ENCODE measurements at regions not wholly inside any gene's neighbourhood (a gene's known extent, or its start where the extent isn't known, plus 50 kb on each side); places are given as distances from the start of the nearest gene placed in this dataset.
"Not testable (repeated sequence)": the region's sequence is repeated elsewhere in the genome, so short reads cannot be mapped to it uniquely, and the experiment has no call there.

DNA sequence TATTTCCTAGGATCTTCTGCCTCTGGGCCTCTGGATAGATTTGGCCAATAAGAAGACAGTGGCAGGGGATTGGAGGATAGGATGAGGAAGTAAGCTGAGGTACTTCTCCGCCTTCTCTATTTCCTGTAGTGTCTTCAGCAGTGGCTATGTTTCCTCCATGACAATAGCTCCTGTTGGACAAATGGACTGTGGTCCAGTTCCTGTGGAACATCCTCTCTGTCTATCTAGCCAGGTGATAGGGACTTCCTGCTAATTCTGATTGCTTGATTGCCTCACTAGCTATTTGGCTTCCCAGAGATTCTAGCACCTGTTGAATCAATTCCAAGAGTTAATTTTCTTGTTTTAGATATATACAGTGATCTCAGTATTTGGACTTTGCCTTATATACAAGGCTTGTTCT is 456.2 kb upstream of the NECTIN3 start:
- Histone ChIP-seq H3K4me1 (ENCODE audit: insufficient read depth, low read length) (no peaks in the 10 kb centered on the region), H3K27me3 (ENCODE audit: insufficient read depth, low read length) (no peaks in the 10 kb centered on the region), H3K4me3 (ENCODE audit: low read length) (no peak overlapping the region), H3K9me3 (ENCODE audit: low read depth, low read length) (no peaks in the 10 kb centered on the region)

- H3K9me3 ChIP-seq (ENCODE audit: low read depth, low read length) = no peaks in the 10 kb centered on the region
- peaks cover 2% of the 10 kb centered on the region for H3K27me3 ChIP-seq (ENCODE audit: insufficient read depth, low read length)
- no peaks in the 10 kb centered on the region for H3K4me1 ChIP-seq (ENCODE audit: insufficient read depth, low read length)
- H3K4me3 ChIP-seq (ENCODE audit: low read length) = no peak overlapping the region
These were observed 452.9 kb upstream of the NECTIN3 start for GRCh38 chr3:110618512-110619226.

GRCh38 chr3:110620118-110620517 is 451.5 kb upstream of the NECTIN3 start:
- Histone ChIP-seq H3K4me1 (ENCODE audit: insufficient read depth, low read length) (no peaks in the 10 kb centered on the region), H3K4me3 (ENCODE audit: low read length) (no peak overlapping the region), H3K27me3 (ENCODE audit: insufficient read depth, low read length) (peaks cover 2% of the 10 kb centered on the region), H3K9me3 (ENCODE audit: low read depth, low read length) (no peaks in the 10 kb centered on the region)

DNA sequence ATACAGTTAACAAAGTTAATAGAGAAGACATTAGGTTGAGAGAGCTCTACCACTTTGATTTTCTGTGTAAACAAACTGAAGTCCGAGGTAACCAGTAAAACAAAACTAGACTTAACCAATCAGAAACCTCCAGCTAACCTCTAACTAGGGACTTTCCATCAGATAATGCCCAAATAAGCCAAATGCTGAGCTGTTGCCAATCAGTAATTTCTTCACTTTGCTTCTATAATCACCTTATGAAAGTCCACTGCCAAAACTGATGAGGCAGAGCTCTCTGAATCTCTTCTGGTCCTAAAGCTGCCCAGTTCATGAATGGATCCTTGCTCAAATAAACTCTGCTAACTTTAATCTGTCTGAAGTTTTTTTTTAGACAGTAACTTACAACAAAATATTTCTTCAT is 448.0 kb upstream of the NECTIN3 start:
- Histone ChIP-seq H3K9me3 (ENCODE audit: low read depth, low read length) (no peaks in the 10 kb centered on the region), H3K4me3 (ENCODE audit: low read length) (no peak overlapping the region), H3K4me1 (ENCODE audit: insufficient read depth, low read length) (no peaks in the 10 kb centered on the region), H3K27me3 (ENCODE audit: insufficient read depth, low read length) (peaks cover 2% of the 10 kb centered on the region)

DNA sequence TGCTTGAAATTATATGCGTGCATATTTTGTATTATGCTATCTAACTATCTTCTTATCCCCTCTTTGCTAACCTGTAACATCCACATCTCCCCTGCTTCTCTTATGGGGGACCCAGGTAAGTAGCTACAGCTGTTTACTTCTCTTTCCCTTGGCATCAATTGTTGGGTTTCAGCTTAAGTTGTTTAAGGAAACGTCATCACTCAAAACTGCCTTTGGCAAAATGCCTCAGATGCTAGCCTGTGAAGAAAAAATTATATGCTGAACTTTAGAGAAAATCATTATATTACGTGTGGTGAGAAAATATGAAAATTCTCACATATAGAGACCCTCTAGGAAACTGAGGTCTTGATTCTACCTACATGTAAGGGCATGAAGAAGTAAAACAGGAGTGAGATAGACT is 447.0 kb upstream of the NECTIN3 start:
- no peaks in the 10 kb centered on the region for H3K4me1 ChIP-seq (ENCODE audit: insufficient read depth, low read length)

GRCh38 chr3:110625201-110625747 is 446.3 kb upstream of the NECTIN3 start:
- Histone ChIP-seq H3K9me3 (ENCODE audit: low read depth, low read length) (no peaks in the 10 kb centered on the region), H3K27me3 (ENCODE audit: insufficient read depth, low read length) (peaks cover 2% of the 10 kb centered on the region), H3K4me3 (ENCODE audit: low read length) (no peak overlapping the region), H3K4me1 (ENCODE audit: insufficient read depth, low read length) (no peaks in the 10 kb centered on the region)

More for the DNA sequence above, 447.0 kb upstream of the NECTIN3 start:
- Histone ChIP-seq H3K4me3 (ENCODE audit: low read length) (no peak overlapping the region), H3K27me3 (ENCODE audit: insufficient read depth, low read length) (peaks cover 2% of the 10 kb centered on the region), H3K9me3 (ENCODE audit: low read depth, low read length) (no peaks in the 10 kb centered on the region)

DNA sequence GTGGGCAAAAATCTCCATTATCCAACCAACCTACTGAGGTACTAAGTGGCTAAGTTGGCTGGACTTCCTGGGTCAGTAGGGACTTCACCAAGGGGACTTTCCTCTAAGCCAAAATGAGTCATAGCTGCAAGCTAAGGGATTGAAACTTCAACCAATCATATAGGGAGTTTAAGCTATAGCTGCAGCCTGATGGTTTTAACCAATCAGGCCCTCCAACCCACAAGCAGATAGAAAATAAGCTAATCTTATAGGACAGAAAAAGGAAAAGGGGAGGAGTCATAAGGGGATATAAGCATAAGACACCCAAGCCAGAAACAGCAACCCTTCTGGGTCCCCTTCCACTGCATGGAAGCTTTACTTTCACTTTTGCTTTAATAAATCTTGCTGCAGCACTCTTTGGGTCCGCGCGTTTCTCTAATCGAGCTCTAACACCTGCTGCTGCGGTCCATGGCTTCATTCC is 444.9 kb upstream of the NECTIN3 start:
- H3K27me3 ChIP-seq (ENCODE audit: insufficient read depth, low read length); H3K9me3 ChIP-seq (ENCODE audit: low read depth, low read length); H3K4me1 ChIP-seq (ENCODE audit: insufficient read depth, low read length): not testable (repeated sequence)
- peak overlapping the region; percentile 1 for H3K4me3 ChIP-seq (ENCODE audit: low read length)

GRCh38 chr3:110628650-110629301 is 442.8 kb upstream of the NECTIN3 start:
- H3K9me3 ChIP-seq (ENCODE audit: low read depth, low read length) = no peaks in the 10 kb centered on the region
- no peak overlapping the region for H3K4me3 ChIP-seq (ENCODE audit: low read length)
- H3K27me3 ChIP-seq (ENCODE audit: insufficient read depth, low read length) = no peaks in the 10 kb centered on the region
- no peaks in the 10 kb centered on the region for H3K4me1 ChIP-seq (ENCODE audit: insufficient read depth, low read length)

DNA sequence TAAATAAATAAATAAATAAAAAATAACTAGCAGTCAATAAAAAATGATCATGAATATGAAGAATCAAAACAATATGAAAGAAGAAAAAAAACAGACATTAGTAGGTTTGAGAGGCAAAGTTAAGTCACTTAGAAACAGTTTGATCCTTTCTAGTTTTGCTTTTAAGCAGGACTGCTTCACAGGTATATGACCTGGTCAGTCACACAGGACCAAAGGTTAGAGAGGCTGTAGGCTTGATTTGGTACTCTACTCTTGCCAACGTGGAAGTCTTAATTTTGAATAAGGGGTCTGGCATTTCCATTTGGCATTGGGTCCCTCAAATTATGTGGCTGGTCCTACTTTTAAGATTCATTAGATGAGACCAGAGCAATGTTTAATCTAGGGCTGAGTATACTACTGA is 441.7 kb upstream of the NECTIN3 start:
- Histone ChIP-seq H3K9me3 (ENCODE audit: low read depth, low read length) (no peaks in the 10 kb centered on the region), H3K27me3 (ENCODE audit: insufficient read depth, low read length) (no peaks in the 10 kb centered on the region), H3K4me3 (ENCODE audit: low read length) (no peak overlapping the region), H3K4me1 (ENCODE audit: insufficient read depth, low read length) (no peaks in the 10 kb centered on the region)

DNA sequence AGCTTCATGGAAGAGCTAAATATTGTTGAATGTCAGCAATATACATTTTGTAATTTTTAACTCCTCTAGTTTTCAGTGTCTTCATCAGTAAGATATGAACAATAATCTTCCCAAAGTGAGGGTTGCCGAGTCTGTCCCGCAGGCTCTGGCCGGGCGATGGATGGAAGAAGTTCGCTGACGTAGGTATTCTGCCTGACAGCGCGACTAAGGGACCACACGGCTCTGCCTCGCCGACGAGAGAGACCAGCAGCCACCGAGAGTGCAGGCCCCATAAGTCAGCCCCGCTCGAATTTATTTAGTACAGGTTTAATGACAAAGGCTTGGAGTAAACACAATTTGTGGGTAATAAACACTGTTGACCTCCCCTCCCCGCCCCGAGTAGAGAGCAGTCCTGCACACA is 427.4 kb upstream of the NECTIN3 start:
- H3K9me3 ChIP-seq (ENCODE audit: low read depth, low read length) = no peaks in the 10 kb centered on the region
- H3K4me1 ChIP-seq (ENCODE audit: insufficient read depth, low read length) = no peaks in the 10 kb centered on the region
- no peaks in the 10 kb centered on the region for H3K27me3 ChIP-seq (ENCODE audit: insufficient read depth, low read length)
- H3K4me3 ChIP-seq (ENCODE audit: low read length) = no peak overlapping the region

- H3K9me3 ChIP-seq (ENCODE audit: low read depth, low read length) = no peaks in the 10 kb centered on the region
- no peaks in the 10 kb centered on the region for H3K27me3 ChIP-seq (ENCODE audit: insufficient read depth, low read length)
- no peaks in the 10 kb centered on the region for H3K4me1 ChIP-seq (ENCODE audit: insufficient read depth, low read length)
- H3K4me3 ChIP-seq (ENCODE audit: low read length) = no peak overlapping the region
These were observed 425.6 kb upstream of the NECTIN3 start for GRCh38 chr3:110646055-110646454.

DNA sequence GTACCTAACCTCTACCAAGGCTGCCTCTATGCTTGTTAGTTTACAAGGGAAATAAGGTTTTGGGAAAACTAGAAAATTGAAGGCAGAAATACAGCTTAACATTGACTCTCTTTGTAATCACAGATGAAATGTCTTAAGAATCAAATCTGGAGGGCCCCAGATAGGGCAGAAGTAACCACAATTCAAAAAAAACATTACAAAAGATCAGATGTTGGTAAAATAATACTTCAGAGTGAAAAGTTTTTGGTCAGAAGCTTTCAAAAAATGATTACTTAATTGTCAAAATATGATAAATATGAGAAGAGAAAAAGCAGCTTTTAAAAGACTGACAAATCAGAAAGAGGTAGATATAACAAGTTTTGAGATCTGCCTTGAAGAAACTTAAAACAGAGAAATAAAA is 425.1 kb upstream of the NECTIN3 start:
- H3K4me1 ChIP-seq (ENCODE audit: insufficient read depth, low read length) = no peaks in the 10 kb centered on the region

DNA sequence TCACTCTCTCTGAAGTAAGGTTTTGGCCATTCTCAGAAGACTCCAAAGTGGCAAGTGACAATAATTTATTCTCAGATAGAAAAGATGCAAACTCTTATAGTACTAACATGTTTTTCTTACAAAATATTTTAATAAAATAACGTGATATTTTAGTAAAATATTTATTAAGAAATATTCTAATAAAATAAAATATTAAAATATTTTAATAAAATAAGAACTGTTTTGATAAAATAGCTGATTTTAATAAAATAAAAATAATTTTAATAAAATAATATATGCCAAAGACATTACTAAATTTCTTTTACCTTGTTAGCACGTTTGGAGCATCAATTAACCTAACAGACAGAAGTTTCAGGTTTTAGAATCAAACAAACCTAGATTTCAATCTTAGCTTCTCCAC is 424.0 kb upstream of the NECTIN3 start:
- H3K9me3 ChIP-seq (ENCODE audit: low read depth, low read length) = no peaks in the 10 kb centered on the region
- no peaks in the 10 kb centered on the region for H3K27me3 ChIP-seq (ENCODE audit: insufficient read depth, low read length)
- no peak overlapping the region for H3K4me3 ChIP-seq (ENCODE audit: low read length)
- no peaks in the 10 kb centered on the region for H3K4me1 ChIP-seq (ENCODE audit: insufficient read depth, low read length)

More for the DNA sequence above, 425.1 kb upstream of the NECTIN3 start:
- no peak overlapping the region for H3K4me3 ChIP-seq (ENCODE audit: low read length)
- H3K27me3 ChIP-seq (ENCODE audit: insufficient read depth, low read length) = no peaks in the 10 kb centered on the region
- H3K9me3 ChIP-seq (ENCODE audit: low read depth, low read length) = no peaks in the 10 kb centered on the region

DNA sequence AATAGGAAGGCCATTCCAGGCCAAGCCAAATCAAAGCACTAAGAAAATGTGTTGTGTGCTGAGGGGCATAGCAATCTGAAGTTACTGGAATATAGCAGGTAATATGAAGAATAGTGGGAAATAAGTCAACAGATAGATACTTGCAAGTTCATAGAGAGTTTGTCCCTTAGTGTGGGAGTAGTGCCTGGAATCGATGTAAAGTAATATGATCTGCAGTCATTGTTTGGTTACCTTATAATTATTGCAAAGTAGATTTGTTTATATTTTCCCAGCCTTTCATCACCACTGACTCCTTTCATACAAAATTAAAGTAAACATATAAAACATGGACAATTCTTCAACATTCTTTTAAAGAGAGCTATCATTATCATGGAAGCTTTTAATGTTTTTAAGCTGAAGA is 420.9 kb upstream of the NECTIN3 start:
- no peaks in the 10 kb centered on the region for H3K4me1 ChIP-seq (ENCODE audit: insufficient read depth, low read length)
- no peaks in the 10 kb centered on the region for H3K9me3 ChIP-seq (ENCODE audit: low read depth, low read length)
- H3K4me3 ChIP-seq (ENCODE audit: low read length) = no peak overlapping the region
- H3K27me3 ChIP-seq (ENCODE audit: insufficient read depth, low read length) = no peaks in the 10 kb centered on the region

DNA sequence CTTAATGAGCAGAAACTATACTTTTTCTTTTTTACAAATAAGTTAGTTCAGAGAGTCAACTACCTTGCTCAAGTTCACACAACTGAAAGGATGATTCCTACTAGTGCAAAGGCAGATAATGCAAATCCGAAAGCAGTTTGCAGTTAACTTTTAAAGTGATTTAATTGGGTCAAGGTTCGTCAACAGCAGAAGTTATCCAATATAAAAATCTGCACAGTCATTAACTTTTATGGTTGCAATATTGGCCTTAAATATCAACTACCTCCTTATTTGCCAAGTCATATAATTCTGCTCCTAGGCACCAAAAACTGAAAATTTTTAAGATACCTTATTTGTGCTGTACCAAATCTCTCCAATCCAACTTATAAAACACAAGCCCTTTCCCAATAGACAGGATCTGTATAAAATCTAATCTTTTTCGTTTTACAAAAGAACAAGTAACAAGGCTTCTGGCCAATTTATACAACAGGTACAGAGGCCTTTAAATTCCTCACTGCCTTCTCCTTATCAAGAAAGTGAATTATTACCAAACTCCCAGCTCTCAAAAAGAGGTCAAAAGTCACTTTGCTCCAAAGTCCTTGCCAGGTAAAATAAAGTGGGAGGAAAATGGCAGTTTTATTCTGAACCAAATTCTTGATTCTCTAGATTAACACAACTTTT is 416.6 kb upstream of the NECTIN3 start:
- Histone ChIP-seq H3K27me3 (ENCODE audit: insufficient read depth, low read length) (no peaks in the 10 kb centered on the region), H3K9me3 (ENCODE audit: low read depth, low read length) (no peaks in the 10 kb centered on the region), H3K4me1 (ENCODE audit: insufficient read depth, low read length) (no peaks in the 10 kb centered on the region), H3K4me3 (ENCODE audit: low read length) (no peak overlapping the region)

Data from mononuclear cell (primary cell).